Caco-2 (cell line): ENCODE measurements at regions not wholly inside any gene's neighbourhood (a gene's known extent, or its start where the extent isn't known, plus 50 kb on each side); places are given as distances from the start of the nearest gene placed in this dataset.
"Not testable (repeated sequence)": the region's sequence is repeated elsewhere in the genome, so short reads cannot be mapped to it uniquely, and the experiment has no call there.

ENCODE experiments used
- BruUV-seq: library from RNA; stranded (reverse); fragments of 400-500 nt; replicated peaks from 2 replicates; lab custom pipeline; 2021; lab: Mats Ljungman, UMichigan
- CTCF ChIA-PET: fragments of 300-600 bp; sonication (Branson Sonifier 250); formaldehyde crosslinking; loops from one replicate; lab custom pipeline; 2022; ENCODE audit warnings: antibody characterized with exemption; lab: Charles Lee
- POLR2A ChIA-PET: fragments of 300-600 bp; sonication (Branson Sonifier 250); formaldehyde crosslinking; loops from one replicate; lab custom pipeline; 2022; ENCODE audit warnings: antibody characterized with exemption; lab: Charles Lee
- DNase-seq, 2 experiments: peaks; one replicate each; pipeline versions ENCODE4 v3.0.0 to v3.0.0-alpha.2; 2020 to 2022
- H3K27me3 ChIP-seq: replicated peaks from 2 replicates; pipeline ENCODE4 v1.6.0; 2011; ENCODE audit warnings: low read length; ENCODE audit not compliant: control insufficient read depth, insufficient read depth
- H3K36me3 ChIP-seq: 2 replicates; pipeline ENCODE4 v1.5.1; 2011; ENCODE audit warnings: low read length; ENCODE audit not compliant: control insufficient read depth, insufficient read depth
- H3K4me1 ChIP-seq: fragments of 250-450 bp; sonication (Bioruptor Pico); 2 replicates; pipeline ENCODE4 v1.5.1; 2020; ENCODE audit warnings: mild to moderate bottlenecking
- H3K4me3 ChIP-seq: 2 replicates; pipeline ENCODE4 v1.5.1; 2011; ENCODE audit warnings: low read depth, mild to moderate bottlenecking, control low read depth, low read length
- H3K9me3 ChIP-seq: fragments of 250-450 bp; sonication (Bioruptor Pico); 2 replicates; pipeline ENCODE4 v1.5.1; 2020; ENCODE audit warnings: mild to moderate bottlenecking, moderate library complexity
- H3K27ac Mint-ChIP-seq: one replicate; pipeline ENCODE4 v1.8.0; 2022; ENCODE audit warnings: mixed read lengths; ENCODE audit not compliant: unreplicated experiment
- H3K27me3 Mint-ChIP-seq: one replicate; pipeline ENCODE4 v1.8.0; 2022; ENCODE audit warnings: mixed read lengths; ENCODE audit not compliant: insufficient read depth, unreplicated experiment
- H3K36me3 Mint-ChIP-seq: one replicate; pipeline ENCODE4 v1.8.0; 2022; ENCODE audit warnings: mild to moderate bottlenecking, mixed read lengths; ENCODE audit not compliant: insufficient read depth, unreplicated experiment
- H3K4me1 Mint-ChIP-seq: one replicate; pipeline ENCODE4 v1.8.0; 2022; ENCODE audit warnings: low read depth, mixed read lengths; ENCODE audit not compliant: unreplicated experiment
- H3K4me3 Mint-ChIP-seq: one replicate; pipeline ENCODE4 v1.8.0; 2022; ENCODE audit warnings: mild to moderate bottlenecking, moderate library complexity, mixed read lengths; ENCODE audit not compliant: unreplicated experiment
- H3K9me3 Mint-ChIP-seq: one replicate; pipeline ENCODE4 v1.8.0; 2022; ENCODE audit warnings: mixed read lengths; ENCODE audit not compliant: unreplicated experiment
- CTCF ChIP-seq, 2 experiments: fragments of 200-600 bp in 1 of 2; IDR thresholded peaks; 1 replicate in 1 of 2; 2 replicates in 1 of 2; pipeline versions ENCODE4 v1.5.1 to v1.8.0; 2011 to 2022; ENCODE audit warnings: antibody characterized with exemption in 1 of 2, control low read depth in 1 of 2, inconsistent platforms in 1 of 2, low read depth in 1 of 2, low read length in 1 of 2, mild to moderate bottlenecking in 1 of 2, moderate library complexity in 1 of 2; ENCODE audit not compliant: insufficient read depth in 1 of 2, severe bottlenecking in 1 of 2, unreplicated experiment in 1 of 2
- intact Hi-C: fragments of 100-400 bp; cut with micrococcal nuclease; formaldehyde crosslinking; loops from one replicate; pipeline ENCODE4 v1.10.0; 2022; ENCODE audit not compliant: unreplicated experiment

- H3K4me3 Mint-ChIP-seq, H3K27ac Mint-ChIP-seq, BruUV-seq, H3K27me3 ChIP-seq, POLR2A ChIA-PET, H3K36me3 ChIP-seq, H3K36me3 Mint-ChIP-seq, H3K4me1 Mint-ChIP-seq, H3K4me3 ChIP-seq, H3K9me3 ChIP-seq, H3K4me1 ChIP-seq: not testable (repeated sequence)
- intact Hi-C loops: loop anchor here (1.0 kb wide), 2 partner anchors 447 to 528 kb away; no protein-coding TSS in a partner anchor
- DNase-seq: peak; percentile 49 to 51
- TF ChIP-seq CTCF (IDR thresholded peaks at IDR 0.05; ENCODE audit: insufficient read depth in 1 of 2, low read depth in 1 of 2, low read length in 1 of 2, severe bottlenecking in 1 of 2, unreplicated experiment in 1 of 2): peak in 1 of 2 experiments; percentile 43
- Mint-ChIP-seq H3K27me3 (peaks cover 12% of the 10 kb centered on the region), H3K9me3 (peaks cover 14% of the 10 kb centered on the region)
- CTCF ChIA-PET: interaction anchor here (0.6 kb wide), 1 partner anchor 295 kb away, joined by 3 read pairs; no protein-coding TSS in a partner anchor
These were observed 74.5 kb upstream of the GORAB start for GRCh38 chr1:170457325-170458050.

- Histone ChIP-seq H3K9me3 (no peaks in the 10 kb centered on the region), H3K4me3 (no peak overlapping the region), H3K36me3 (no peaks in the 10 kb centered on the region), H3K27me3 (no peaks in the 10 kb centered on the region), H3K4me1 (no peaks in the 10 kb centered on the region)
- Mint-ChIP-seq H3K4me1 (peaks cover 8% of the 10 kb centered on the region), H3K27me3 (peaks cover 9% of the 10 kb centered on the region), H3K36me3 (no peaks in the 10 kb centered on the region), H3K27ac (no peak overlapping the region), H3K4me3 (no peak overlapping the region), H3K9me3 (peaks cover 12% of the 10 kb centered on the region)
- no peak for TF ChIP-seq CTCF (IDR thresholded peaks at IDR 0.05; ENCODE audit: insufficient read depth in 1 of 2, low read depth in 1 of 2, low read length in 1 of 2, severe bottlenecking in 1 of 2, unreplicated experiment in 1 of 2)
- no TSS peak for BruUV-seq
- POLR2A ChIA-PET: no interaction called here
- DNase-seq: no peak
- CTCF ChIA-PET: no interaction called here
- intact Hi-C loops: no loop called here
These were observed 72.0 kb upstream of the GORAB start for GRCh38 chr1:170460001-170460400.

- H3K4me1 Mint-ChIP-seq: peaks cover 8% of the 10 kb centered on the region
- intact Hi-C loops: no loop called here
- no TSS peak for BruUV-seq
- peaks cover 11% of the 10 kb centered on the region for H3K9me3 Mint-ChIP-seq
- H3K27me3 ChIP-seq: no peaks in the 10 kb centered on the region
- H3K36me3 ChIP-seq: no peaks in the 10 kb centered on the region
- H3K9me3 ChIP-seq: no peaks in the 10 kb centered on the region
- ChIA-PET POLR2A (no interaction called here), CTCF (no interaction called here)
- no peak overlapping the region for H3K4me3 Mint-ChIP-seq
- peaks cover 9% of the 10 kb centered on the region for H3K27me3 Mint-ChIP-seq
- no peak for DNase-seq
- H3K27ac Mint-ChIP-seq: no peak overlapping the region
- H3K4me1 ChIP-seq: no peaks in the 10 kb centered on the region
- no peak for TF ChIP-seq CTCF (IDR thresholded peaks at IDR 0.05; ENCODE audit: insufficient read depth in 1 of 2, low read depth in 1 of 2, low read length in 1 of 2, severe bottlenecking in 1 of 2, unreplicated experiment in 1 of 2)
- no peak overlapping the region for H3K4me3 ChIP-seq
- no peaks in the 10 kb centered on the region for H3K36me3 Mint-ChIP-seq
These were observed 71.4 kb upstream of the GORAB start for GRCh38 chr1:170460414-170461155.
